ENCODE measurements at regions not wholly inside any gene's neighbourhood (a gene's known extent, or its start where the extent isn't known, plus 50 kb on each side); places are given as distances from the start of the nearest gene placed in this dataset.

DNA sequence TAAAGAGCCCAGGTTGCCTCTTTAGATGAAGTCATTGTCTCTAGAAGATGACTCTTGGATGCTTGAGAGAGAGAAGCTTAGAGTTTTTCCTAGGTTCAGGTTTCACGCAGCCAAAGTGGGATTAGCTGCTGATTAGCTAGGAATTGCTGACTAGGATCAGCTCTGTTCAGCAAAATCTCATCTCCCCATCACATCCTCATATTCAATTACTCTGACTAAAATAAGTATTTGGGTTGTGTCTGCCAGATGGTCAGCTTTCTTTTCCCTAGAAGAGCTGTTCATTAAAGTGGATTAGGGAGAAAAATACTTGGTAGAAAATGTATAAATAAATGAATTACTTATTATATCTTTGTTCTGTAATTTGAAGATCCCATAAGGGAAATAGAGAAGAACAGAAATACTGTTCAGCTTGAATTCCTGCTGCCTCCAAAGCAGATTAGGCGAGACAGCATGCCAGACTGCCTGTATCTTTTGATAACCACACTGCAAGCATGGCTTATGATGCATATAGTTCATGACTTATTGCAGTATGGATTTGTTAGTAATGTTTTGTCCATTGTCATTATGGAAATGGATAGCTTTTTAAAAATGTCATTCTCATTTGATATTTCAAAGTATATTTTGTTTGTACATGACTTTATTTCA, 184.8 kb upstream of the CD180 start:
- TF ChIP-seq, protein P1, sequence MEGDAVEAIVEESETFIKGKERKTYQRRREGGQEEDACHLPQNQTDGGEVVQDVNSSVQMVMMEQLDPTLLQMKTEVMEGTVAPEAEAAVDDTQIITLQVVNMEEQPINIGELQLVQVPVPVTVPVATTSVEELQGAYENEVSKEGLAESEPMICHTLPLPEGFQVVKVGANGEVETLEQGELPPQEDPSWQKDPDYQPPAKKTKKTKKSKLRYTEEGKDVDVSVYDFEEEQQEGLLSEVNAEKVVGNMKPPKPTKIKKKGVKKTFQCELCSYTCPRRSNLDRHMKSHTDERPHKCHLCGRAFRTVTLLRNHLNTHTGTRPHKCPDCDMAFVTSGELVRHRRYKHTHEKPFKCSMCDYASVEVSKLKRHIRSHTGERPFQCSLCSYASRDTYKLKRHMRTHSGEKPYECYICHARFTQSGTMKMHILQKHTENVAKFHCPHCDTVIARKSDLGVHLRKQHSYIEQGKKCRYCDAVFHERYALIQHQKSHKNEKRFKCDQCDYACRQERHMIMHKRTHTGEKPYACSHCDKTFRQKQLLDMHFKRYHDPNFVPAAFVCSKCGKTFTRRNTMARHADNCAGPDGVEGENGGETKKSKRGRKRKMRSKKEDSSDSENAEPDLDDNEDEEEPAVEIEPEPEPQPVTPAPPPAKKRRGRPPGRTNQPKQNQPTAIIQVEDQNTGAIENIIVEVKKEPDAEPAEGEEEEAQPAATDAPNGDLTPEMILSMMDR (IDR thresholded peaks at IDR 0.05; ENCODE audit: low read depth, low read length): no peak
- DNase-seq (ENCODE audit: extremely low read depth, low read depth): no peak

DNA sequence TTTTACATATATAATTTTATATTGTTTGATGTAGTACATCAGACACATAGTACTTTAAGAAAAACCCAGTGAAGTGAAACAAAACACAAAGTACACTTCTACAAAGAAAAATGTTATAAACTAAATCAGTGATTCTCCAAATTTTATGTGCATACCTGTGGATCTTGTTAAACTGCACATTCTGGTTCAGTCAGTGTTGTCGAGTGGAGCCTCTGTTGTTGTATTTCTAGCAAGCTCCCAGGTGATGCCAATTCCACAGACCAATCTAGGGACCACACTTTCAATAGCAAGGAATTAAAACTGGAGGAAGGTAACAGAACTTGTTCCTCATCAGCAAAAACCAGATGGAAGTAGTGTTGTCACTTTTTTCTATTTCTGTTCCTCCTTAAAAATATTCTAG, 183.8 kb upstream of the CD180 start:
- no peak for DNase-seq (ENCODE audit: extremely low read depth, low read depth)
- TF ChIP-seq, protein P1 (IDR thresholded peaks at IDR 0.05; ENCODE audit: low read depth, low read length): no peak

DNA sequence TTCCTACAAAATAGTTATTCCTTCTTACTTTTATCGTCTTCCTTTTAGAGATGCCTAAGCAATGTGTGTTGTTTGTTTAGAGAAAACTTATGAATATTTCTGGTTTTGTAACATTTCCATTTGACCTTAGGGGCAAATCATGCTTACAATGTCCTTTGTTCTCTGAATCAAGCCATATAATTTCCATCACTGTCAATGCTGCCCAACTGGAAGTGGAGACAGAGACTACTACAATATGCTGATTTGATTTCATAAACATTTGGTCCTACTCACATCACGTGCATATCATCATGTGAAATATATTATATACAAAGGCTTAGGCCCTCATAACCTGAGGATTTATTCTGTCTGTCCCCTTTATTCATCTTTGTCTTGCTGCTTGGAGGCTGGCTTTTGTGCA, 183.2 kb upstream of the CD180 start:
- no peak for DNase-seq (ENCODE audit: extremely low read depth, low read depth)
- TF ChIP-seq, protein P1 (IDR thresholded peaks at IDR 0.05; ENCODE audit: low read depth, low read length): no peak

GRCh38 chr5:67378256-67378655, 181.7 kb upstream of the CD180 start:
- DNase-seq (ENCODE audit: extremely low read depth, low read depth): no peak
- TF ChIP-seq, protein P1 (IDR thresholded peaks at IDR 0.05; ENCODE audit: low read depth, low read length): no peak

DNA sequence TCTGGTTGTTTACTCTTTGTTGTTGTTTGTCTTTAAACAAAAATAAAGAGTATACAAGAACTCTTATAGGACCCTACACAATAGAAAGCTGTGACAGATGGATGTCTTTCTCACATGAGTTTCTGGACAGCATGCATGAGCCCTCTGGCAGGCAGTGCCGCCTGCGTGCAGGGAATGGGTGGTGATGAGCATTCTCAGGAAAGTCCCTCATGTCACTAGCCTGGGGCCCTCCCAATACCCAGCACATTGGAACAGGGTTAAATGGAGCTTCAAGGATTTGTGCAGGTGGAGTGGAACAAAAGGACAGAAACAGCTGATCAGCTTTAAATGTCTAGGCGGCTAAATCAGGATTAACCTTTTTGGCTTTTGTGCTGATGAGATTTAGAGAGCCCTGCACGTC, 181.0 kb upstream of the CD180 start:
- TF ChIP-seq, protein P1 (IDR thresholded peaks at IDR 0.05; ENCODE audit: low read depth, low read length): no peak

GRCh38 chr5:67375606-67376005, 179.0 kb upstream of the CD180 start:
- DNase-seq (ENCODE audit: extremely low read depth, low read depth): no peak
- TF ChIP-seq, protein P1 (IDR thresholded peaks at IDR 0.05; ENCODE audit: low read depth, low read length): no peak

More for the DNA sequence above, 181.0 kb upstream of the CD180 start:
- no peak for DNase-seq (ENCODE audit: extremely low read depth, low read depth)

GRCh38 chr5:67374378-67374777, 177.8 kb upstream of the CD180 start:
- TF ChIP-seq, protein P1 (IDR thresholded peaks at IDR 0.05; ENCODE audit: low read depth, low read length): no peak
- DNase-seq (ENCODE audit: extremely low read depth, low read depth): no peak

Measured in AG09319 (cell line).